ENCODE measurements at regions not wholly inside any gene's neighbourhood (a gene's known extent, or its start where the extent isn't known, plus 50 kb on each side); places are given as distances from the start of the nearest gene placed in this dataset.

- TF ChIP-seq CTCF (IDR thresholded peaks at IDR 0.05; ENCODE audit: low read depth, low read length, missing input control) = no peak
- no peak for TF ChIP-seq ZBTB33 (IDR thresholded peaks at IDR 0.05)
- no peak for TF ChIP-seq JUND (IDR thresholded peaks at IDR 0.05)
- no peak for TF ChIP-seq FOXA1 (IDR thresholded peaks at IDR 0.05)
- TF ChIP-seq TAF1 (conservative IDR thresholded peaks at IDR 0.05) = no peak
- TF ChIP-seq YY1 (IDR thresholded peaks at IDR 0.05) = no peak
- no peak for TF ChIP-seq GABPA (IDR thresholded peaks at IDR 0.05 in 1 of 2, conservative IDR thresholded peaks at IDR 0.05 in 1 of 2)
- TF ChIP-seq, protein P1, sequence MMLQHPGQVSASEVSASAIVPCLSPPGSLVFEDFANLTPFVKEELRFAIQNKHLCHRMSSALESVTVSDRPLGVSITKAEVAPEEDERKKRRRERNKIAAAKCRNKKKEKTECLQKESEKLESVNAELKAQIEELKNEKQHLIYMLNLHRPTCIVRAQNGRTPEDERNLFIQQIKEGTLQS (IDR thresholded peaks at IDR 0.05) = no peak
Observed at GRCh38 chr4:14262221-14262620, 634.7 kb upstream of the BOD1L1 start.

Data from liver (tissue), 3 donors.